Choroid plexus epithelial cell (primary cell): ENCODE measurements at regions not wholly inside any gene's neighbourhood (a gene's known extent, or its start where the extent isn't known, plus 50 kb on each side); places are given as distances from the start of the nearest gene placed in this dataset.

Source experiments
- DNase-seq: peaks from one replicate; pipeline ENCODE4 v3.0.0-alpha.2; 2010; ENCODE audit warnings: low read depth
- H3K4me3 ChIP-seq: 2 replicates; pipeline ENCODE4 v1.5.1; 2011; ENCODE audit warnings: low read depth, mild to moderate bottlenecking, control low read depth, low read length, moderate library complexity
- TF ChIP-seq, protein P1 (sequence below): conservative IDR thresholded peaks from 2 replicates; pipeline ENCODE4 v1.5.1; 2011; ENCODE audit warnings: low read depth, mild to moderate bottlenecking, control low read depth, inconsistent platforms, low read length, moderate library complexity

DNA sequence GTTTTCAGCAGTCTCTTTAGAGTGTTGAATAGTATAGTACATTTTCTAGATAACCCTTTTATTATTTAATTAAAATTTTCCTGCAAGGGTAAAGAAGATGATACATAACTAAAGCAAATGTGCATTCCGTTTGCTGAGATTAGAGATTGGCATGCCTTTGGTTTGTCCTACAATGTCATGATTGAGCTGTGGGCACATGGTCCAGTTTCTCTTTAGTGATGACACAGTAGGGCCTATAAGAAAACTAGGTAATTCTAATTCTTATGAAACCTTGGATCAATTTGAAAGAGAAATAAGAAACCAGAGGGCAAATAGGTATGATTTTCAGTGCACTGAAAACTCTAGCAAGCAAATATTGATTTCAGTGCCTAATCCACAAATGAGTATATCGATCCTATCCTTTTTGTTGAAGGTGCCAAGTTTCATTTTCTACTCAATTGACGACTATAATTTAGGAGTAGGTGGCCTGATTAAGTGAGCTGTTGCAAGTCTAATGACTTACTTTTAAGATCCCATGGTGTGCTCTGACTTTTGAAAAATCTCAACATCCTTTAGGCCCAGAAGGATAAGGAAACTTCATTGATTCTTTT, 128.0 kb upstream of the KCNK1 start:
- DNase-seq = no peak
- TF ChIP-seq, protein P1, sequence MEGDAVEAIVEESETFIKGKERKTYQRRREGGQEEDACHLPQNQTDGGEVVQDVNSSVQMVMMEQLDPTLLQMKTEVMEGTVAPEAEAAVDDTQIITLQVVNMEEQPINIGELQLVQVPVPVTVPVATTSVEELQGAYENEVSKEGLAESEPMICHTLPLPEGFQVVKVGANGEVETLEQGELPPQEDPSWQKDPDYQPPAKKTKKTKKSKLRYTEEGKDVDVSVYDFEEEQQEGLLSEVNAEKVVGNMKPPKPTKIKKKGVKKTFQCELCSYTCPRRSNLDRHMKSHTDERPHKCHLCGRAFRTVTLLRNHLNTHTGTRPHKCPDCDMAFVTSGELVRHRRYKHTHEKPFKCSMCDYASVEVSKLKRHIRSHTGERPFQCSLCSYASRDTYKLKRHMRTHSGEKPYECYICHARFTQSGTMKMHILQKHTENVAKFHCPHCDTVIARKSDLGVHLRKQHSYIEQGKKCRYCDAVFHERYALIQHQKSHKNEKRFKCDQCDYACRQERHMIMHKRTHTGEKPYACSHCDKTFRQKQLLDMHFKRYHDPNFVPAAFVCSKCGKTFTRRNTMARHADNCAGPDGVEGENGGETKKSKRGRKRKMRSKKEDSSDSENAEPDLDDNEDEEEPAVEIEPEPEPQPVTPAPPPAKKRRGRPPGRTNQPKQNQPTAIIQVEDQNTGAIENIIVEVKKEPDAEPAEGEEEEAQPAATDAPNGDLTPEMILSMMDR = no peak
- no peak overlapping the region for H3K4me3 ChIP-seq

- DNase-seq = no peak
- H3K4me3 ChIP-seq = no peak overlapping the region
- TF ChIP-seq, protein P1 = no peak
Measured at GRCh38 chr1:233487408-233487807, 126.5 kb upstream of the KCNK1 start.

- TF ChIP-seq, protein P1 = no peak
Measured at GRCh38 chr1:233489411-233489810, 124.5 kb upstream of the KCNK1 start.

GRCh38 chr1:233490488-233490887, 123.4 kb upstream of the KCNK1 start:
- no peak for DNase-seq
- TF ChIP-seq, protein P1 = no peak
- H3K4me3 ChIP-seq = no peak overlapping the region

More at GRCh38 chr1:233489411-233489810, 124.5 kb upstream of the KCNK1 start:
- H3K4me3 ChIP-seq = no peak overlapping the region
- no peak for DNase-seq

- no peak for DNase-seq
- no peak overlapping the region for H3K4me3 ChIP-seq
- TF ChIP-seq, protein P1 = no peak
Measured at GRCh38 chr1:233491953-233492620, 121.8 kb upstream of the KCNK1 start.

- TF ChIP-seq, protein P1 = no peak
- H3K4me3 ChIP-seq = no peak overlapping the region
- no peak for DNase-seq
Measured at GRCh38 chr1:233496993-233497392, 116.9 kb upstream of the KCNK1 start.

- TF ChIP-seq, protein P1 = no peak
- no peak overlapping the region for H3K4me3 ChIP-seq
- DNase-seq = no peak
Measured at GRCh38 chr1:233497679-233498078, 116.2 kb upstream of the KCNK1 start.
